ENCODE measurements at regions not wholly inside any gene's neighbourhood (a gene's known extent, or its start where the extent isn't known, plus 50 kb on each side); places are given as distances from the start of the nearest gene placed in this dataset.

- no peak overlapping the region for H3K27ac ChIP-seq (ENCODE audit: insufficient read depth, low read length)
- H3K9me3 ChIP-seq (ENCODE audit: control insufficient read depth, insufficient read depth, low read length): 0 out of 2 replicates have a peak, but pooled peaks cover 2% of the 10 kb centered on the region
- H3K23ac ChIP-seq (ENCODE audit: low read depth, low read length): no peak overlapping the region
- no peak overlapping the region for H2AK9ac ChIP-seq (replicated peaks; ENCODE audit: low read depth, low read length, poor library complexity)
- H3K4me1 ChIP-seq (ENCODE audit: control insufficient read depth, insufficient read depth, low read length): no peaks in the 10 kb centered on the region
- intact Hi-C loops (cut with micrococcal nuclease): no loop called here
- in situ Hi-C loops (cut with MboI; ENCODE audit: low sequenced_read_pairs): no loop called here
- H2BK5ac ChIP-seq (ENCODE audit: low read depth, low read length, poor library complexity, severe bottlenecking): no peak overlapping the region
- no peak overlapping the region for H3K4me2 ChIP-seq (ENCODE audit: low read depth, low read length)
- TF ChIP-seq FOS (IDR thresholded peaks at IDR 0.05; ENCODE audit: low read depth, low read length): no peak
- no peak for TF ChIP-seq RAD21 (IDR thresholded peaks at IDR 0.05; ENCODE audit: low read length)
- no peak for TF ChIP-seq NFE2L2 (IDR thresholded peaks at IDR 0.05; ENCODE audit: low read depth, low read length)
- TF ChIP-seq BHLHE40 (IDR thresholded peaks at IDR 0.05; ENCODE audit: low read depth, low read length): no peak
- TF ChIP-seq USF2 (IDR thresholded peaks at IDR 0.05; ENCODE audit: low read depth, low read length): no peak
- no peak for TF ChIP-seq ELK1 (IDR thresholded peaks at IDR 0.05; ENCODE audit: borderline replicate concordance, low read depth, low read length)
- CTCF ChIA-PET: no interaction called here
- no CpG with 5 or more reads among the region's 3 CpGs for WGBS, 2 experiments (ENCODE audit: extremely low coverage in 2 of 2, insufficient read length in 1 of 2)
- no peaks in the 10 kb centered on the region for H3K79me1 ChIP-seq (ENCODE audit: low read depth in 1 of 2, low read length in 2 of 2)
- H4K20me1 ChIP-seq (ENCODE audit: insufficient read depth, low read length): no peaks in the 10 kb centered on the region
- no peak overlapping the region for H2BK15ac ChIP-seq (ENCODE audit: low read depth, low read length)
- no peak overlapping the region for H3K18ac ChIP-seq (ENCODE audit: low read depth, low read length)
- H2AFZ ChIP-seq (replicated peaks; ENCODE audit: low read length, poor library complexity): no peak overlapping the region
- H3K9me1 ChIP-seq (ENCODE audit: insufficient read depth, low read length): no peaks in the 10 kb centered on the region
- H3K36me3 ChIP-seq (ENCODE audit: control insufficient read depth, insufficient read depth, low read length): no peaks in the 10 kb centered on the region
- ATAC-seq (ENCODE audit: low read depth): no peak
- H2AK5ac ChIP-seq (ENCODE audit: low read depth, low read length): no peak overlapping the region
- H2BK120ac ChIP-seq (ENCODE audit: low read depth, low read length): no peak overlapping the region
- no peak overlapping the region for H4K8ac ChIP-seq (ENCODE audit: low read depth in 2 of 2, low read length in 2 of 2)
- H3K4me3 ChIP-seq (ENCODE audit: insufficient read depth, low read depth, low read length): no peak overlapping the region
- H4K91ac ChIP-seq (ENCODE audit: insufficient read depth, low read depth, low read length): no peak overlapping the region
- DNase-seq: no peak
- no peak overlapping the region for H3K14ac ChIP-seq (replicated peaks; ENCODE audit: low read depth, low read length)
- H3K27me3 ChIP-seq (ENCODE audit: control insufficient read depth, insufficient read depth, low read length): no peaks in the 10 kb centered on the region
- no TSS peak for BruUV-seq (replicated peaks)
- dilution Hi-C loops (cut with HindIII; ENCODE audit: low sequenced_read_pairs, unreplicated experiment): no loop called here
- H2BK20ac ChIP-seq (ENCODE audit: low read depth, low read length): no peak overlapping the region
- H3K9ac ChIP-seq (ENCODE audit: low read depth, low read length): no peak overlapping the region
- POLR2A ChIA-PET (ENCODE audit: unreplicated experiment): no interaction called here
- H3K56ac ChIP-seq (ENCODE audit: extremely low read depth, insufficient read depth, low read length): no peak overlapping the region
- no peak overlapping the region for H3K4ac ChIP-seq (ENCODE audit: low read depth, low read length)
- H4K5ac ChIP-seq (ENCODE audit: low read depth, low read length): no peak overlapping the region
Observed at GRCh38 chr4:84366161-84366560, 132.9 kb downstream of the NKX6-1 start.

Data from IMR-90 (cell line).